UCSD-AML1 (cell line): ENCODE measurements at regions not wholly inside any gene's neighbourhood (a gene's known extent, or its start where the extent isn't known, plus 50 kb on each side); places are given as distances from the start of the nearest gene placed in this dataset.
"Not testable (repeated sequence)": the region's sequence is repeated elsewhere in the genome, so short reads cannot be mapped to it uniquely, and the experiment has no call there.

ENCODE experiments used
- DNase-seq: peaks from one replicate; lab custom pipeline; 2025; ENCODE audit not compliant: unreplicated experiment; lab: John Stamatoyannopoulos, UW

DNA sequence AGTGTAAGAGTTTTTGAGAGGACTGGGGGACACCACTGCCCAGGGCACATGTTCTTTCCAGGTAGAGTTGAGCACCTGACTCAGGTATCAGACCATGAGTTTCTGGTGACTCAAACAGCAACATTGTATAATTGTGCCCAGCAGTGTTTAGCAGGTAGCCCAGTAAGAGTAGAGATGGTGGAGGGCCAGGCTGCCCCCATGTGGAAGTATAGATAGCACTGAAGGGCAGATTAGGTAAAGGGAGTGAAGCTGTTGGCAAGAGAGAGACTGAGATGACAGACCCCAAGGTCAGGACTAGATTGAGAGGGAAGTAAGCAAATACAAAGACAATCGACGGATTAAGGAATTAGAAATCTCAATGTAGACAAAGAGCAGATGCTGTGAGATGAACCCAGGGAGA is 74.6 kb downstream of the TRIM42 start:
- DNase-seq, result no peak

DNA sequence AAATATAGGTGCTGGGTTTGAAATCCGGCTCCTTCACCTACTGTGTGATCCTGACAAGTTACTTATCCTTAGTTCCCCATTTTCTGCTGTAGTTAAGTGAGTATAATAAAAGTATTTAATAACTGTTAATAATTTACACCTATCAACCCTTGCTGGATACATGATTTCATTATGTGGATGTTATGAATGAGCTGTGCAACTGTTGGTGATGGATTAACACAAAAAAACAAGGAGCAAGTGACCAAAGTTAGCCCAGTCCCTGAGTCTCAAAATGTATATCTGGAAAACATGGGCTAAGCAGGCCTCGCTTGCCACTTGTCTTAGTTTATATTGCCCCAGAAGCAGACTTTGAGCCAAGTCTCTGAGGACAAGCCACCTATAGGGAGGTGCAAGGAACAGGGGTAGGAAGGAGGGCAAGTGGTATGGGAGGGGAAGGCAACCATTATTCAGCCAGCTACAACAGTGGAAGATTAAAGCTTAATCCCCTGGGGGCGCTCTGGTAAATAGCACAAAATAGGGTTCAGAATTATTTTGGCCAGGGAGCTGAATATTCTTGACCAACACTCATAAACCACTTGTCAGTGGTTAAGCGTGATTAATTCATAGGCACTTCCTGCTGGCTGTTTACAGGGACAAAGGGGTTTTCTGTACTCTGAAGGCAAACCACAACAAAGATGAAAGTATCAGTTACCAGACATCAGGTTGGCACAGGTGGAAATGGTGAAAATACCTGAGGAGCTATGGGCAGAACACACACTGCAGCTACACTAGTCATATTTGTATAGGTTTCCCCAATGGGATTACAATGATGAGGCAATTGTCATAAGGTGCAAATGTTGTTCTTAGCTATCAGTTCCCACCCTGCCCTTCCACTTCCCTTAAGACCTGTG is 76.2 kb downstream of the TRIM42 start:
- no peak for DNase-seq

DNA sequence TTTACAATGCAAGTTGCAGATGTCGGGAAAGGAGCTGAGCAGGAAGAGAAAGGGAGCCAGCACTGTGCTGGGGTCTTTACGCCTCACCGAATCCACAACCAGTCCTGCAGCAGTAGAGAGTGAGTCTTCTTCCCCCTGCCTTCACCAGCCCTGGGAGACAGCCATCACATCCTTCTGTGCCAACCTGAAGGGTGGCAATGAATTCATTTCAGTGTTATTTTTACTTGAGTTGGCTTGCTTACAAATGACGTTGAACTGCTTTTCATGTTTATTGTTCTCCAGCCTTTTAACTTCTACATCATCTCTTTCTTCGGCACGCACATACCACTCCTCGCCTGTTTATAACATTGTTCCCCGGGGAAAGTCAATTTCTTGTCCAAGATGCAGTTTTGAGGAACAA is 77.1 kb downstream of the TRIM42 start:
- no peak for DNase-seq

DNA sequence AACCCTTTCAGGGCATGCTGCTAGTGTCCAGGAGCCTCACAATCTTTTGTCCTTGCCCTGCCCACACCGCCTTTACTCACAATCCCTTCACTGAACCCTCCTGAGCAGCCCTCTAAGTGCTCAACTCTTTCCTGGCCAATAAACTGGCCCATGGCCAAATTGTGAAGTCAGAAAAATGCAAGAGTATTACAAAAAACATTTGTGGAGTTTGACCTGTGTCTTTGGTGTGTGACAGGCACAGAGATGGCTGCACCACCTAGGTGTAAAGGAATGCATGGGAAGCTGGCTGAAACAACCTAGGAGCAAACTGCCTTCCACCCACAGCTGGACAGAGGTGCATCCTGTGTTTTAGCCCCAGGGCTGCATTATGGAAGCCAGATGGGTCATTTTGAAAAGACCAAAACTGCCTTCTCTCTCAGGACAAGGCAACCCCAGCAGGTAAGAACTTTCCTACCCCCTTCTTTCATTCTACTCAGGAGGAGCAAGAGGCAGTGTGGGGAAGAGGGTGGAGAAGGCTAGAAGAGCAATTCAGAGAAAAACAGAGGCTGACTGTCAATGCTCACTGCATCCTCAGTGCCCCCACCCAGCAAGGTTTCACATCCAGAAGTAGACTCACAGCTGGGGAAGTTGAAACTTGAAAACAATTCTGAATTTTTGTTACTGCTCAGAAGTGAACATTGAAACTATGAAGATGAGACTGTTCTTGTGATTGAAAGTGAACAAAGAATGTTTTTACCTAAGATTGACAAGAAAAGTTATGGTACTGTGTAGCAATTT is 78.6 kb downstream of the TRIM42 start:
- no peak for DNase-seq

DNA sequence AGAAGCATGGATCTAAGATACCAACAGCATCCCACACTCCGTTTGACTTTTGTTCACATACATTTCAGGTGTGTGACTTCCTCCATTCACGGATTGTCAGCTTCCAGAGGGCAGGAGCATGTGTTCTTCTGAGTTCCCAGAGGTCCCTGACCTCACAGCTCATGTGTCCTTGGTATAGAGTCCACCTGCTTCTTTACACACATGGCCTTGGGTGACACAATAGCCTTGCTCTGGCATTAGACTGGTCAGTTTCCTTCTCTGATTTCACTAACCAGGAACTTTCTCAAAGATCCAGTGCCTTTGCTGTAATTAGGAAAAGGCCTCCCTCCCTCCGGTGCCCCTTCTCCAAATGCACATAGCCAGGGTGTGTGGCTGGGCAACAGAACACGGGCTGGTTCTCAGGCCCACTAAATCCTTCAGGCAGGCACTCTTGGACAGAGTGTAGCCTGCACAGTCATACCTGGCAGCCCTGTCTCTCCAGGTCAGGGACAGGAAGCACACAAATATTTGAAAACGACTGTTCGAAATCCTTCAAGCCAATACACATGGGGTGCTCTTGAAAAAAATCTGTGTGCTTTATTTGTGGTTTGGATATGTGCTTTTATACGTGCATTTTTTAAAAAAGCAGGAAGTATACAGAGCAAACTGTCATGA is 81.1 kb downstream of the TRIM42 start:
- no peak for DNase-seq

DNA sequence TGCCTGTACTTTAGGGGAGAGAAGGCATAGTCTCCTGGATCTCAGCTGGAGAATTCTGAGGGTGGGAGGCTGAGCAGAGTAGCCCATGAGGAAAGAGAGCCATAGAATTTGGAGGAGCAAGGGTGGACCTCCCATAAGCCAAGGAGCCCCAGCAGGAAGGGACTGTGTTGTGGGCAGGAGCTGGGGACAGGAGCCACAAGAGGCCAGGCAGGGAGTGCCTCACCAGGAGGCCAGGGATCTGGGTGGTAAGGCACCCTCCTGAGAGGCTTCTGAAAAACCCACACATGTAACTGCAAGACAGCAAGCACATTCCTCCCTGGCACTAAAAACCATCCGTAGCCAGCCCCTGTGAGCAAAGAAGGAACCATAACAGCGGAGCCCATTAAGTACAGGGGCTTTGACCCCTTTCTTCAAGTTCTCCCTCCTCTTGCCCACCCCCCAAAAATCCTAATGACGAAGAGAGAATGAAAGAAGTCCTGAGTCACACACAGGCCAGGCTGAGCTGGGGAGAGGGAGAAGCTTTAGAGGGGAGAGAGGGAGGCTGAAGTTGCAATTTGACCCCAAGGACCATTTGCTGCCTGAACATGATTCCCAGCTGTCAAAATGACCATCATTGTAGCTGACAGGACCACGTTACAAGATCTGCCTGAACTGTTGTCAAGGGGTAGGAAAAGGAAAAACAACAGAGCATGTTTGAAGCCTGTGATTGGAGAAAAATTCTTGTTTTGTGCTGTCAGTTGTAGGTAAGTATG is 82.6 kb downstream of the TRIM42 start:
- DNase-seq, result no peak

DNA sequence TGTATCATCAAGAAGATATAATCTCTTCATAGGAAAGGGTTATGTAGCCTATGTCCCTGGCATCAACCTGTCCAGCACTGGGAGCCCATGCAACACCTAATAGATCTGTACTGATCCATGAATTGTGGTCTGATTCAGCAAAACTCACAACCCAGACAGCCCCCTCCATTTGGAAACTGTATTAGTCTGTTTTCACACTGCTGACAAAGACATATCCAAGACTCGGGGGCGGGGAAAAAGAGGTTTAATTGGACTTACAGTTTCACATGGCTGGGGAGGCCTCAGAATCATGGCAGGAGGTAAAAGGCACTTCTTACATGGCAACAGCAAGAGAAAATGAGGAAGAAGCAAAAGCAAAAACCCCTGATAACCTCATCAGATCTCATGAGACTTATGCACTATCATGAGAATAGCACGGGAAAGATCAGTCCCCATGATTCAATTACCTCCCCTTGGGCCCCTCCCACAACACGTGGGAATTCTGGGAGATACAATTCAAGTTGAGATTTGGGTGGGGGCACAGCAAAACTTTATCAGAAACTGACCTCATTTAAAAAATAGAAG is 83.3 kb downstream of the TRIM42 start:
- no peak for DNase-seq

DNA sequence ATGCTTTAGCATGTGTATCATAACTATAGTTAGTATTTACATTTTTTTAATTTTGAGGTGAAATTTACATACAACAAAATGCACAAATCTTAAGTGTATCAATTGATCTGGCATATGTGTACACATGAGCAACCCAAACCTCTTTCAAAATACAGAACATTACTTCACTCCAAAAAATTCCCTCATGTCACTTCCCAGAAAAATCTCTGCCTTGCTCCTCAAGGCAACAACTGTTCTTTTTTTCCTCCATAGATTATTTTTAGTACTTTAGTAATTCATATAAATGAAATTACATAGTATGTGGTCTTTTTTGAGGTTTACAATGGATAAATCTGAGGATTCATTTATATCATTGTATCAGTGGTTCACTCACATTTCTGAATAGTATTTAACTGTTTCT is 84.9 kb downstream of the TRIM42 start:
- DNase-seq, result no peak

DNA sequence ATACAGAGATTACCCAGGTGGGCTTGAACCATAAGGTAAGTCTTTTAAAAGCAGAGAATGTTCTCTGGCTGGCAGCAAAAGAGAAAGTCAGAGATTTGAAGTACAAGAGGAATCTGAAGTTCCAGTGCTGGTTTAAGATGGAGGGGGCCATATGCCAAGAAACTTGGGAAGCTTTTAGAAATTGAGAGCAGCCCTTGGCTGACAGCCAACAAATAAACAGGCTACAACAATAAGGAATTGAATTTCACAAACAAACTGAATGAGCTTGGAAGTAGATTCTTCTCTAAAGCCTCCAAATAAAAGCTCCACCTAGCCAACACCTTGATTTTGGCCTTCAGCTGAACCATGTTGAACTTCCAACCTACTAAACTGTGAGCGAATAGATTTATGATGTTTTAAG is 85.7 kb downstream of the TRIM42 start:
- no peak for DNase-seq

DNA sequence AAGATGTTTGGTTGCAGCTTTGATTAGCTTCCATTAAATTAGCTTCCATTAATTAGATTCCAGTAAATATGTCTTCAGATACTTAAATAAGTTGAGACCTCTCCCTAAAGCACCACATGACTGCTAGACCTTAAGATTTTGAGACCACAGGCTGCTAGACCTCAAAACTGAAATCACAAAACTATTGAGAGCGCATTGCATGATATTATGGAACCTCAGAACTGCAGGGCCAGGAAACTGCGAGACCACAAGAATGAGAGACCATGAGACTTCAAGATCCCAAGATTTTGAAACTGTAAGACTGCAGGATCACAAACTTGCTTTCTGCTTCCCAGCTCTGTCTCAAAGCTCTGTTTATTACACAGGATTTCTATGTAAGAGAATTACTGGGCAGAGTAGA is 87.4 kb downstream of the TRIM42 start:
- DNase-seq, result no peak

DNA sequence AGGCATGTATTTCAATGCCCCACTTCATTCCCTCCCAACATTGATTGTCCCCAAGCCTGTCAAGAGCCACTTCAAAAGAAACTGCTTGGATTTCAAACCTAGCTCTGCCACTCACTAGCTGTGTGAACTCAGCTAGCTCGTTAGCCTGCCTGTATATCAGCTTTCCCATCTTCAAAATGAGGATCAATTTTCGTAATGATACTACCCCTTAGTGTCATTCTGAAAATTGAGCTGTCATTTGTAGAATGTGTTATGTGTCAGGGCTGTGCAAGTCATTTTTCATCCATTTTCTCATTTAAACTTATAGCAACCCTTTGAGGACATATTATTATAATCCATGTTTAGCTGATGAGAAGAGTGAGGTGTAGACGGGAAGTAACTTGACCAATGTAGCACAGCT is 88.6 kb downstream of the TRIM42 start:
- no peak for DNase-seq

DNA sequence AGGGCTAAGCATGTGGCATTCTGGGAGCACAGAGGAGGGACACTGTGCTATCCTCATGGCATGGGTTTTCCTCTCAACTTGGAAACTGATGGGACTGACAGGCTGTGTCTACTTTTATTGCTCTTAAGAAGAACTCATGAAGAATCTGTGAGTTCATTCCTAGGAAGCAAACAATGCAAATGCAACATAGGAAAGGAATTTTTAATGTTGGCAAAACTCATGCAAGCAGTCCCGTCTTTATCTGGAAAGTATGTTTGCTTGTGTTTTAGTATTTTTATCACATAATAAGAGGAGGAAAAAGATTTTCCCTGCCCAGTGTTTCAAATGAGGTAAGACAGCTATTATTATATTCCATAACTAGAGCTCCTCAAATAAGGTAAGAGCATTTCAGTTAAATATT is 89.7 kb downstream of the TRIM42 start:
- DNase-seq, result no peak

DNA sequence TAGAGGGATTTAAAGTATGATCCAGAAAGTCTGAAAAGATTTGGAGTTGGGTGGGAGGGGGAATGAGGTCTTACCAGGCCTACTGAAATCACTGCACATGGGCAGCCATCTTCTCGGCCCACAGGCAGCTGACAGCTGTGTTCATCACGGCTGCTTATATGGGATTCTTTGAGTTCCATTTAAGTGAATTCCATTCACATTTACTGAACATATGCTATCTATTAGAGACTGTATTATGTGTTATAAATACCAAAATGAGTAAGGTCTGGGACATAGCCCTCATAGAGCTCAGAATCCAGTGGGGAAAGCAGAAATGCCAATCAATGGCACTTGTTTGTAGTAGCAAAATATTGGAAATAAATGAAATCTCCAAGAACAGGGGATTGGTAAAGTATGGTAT is 91.1 kb downstream of the TRIM42 start:
- no peak for DNase-seq

DNA sequence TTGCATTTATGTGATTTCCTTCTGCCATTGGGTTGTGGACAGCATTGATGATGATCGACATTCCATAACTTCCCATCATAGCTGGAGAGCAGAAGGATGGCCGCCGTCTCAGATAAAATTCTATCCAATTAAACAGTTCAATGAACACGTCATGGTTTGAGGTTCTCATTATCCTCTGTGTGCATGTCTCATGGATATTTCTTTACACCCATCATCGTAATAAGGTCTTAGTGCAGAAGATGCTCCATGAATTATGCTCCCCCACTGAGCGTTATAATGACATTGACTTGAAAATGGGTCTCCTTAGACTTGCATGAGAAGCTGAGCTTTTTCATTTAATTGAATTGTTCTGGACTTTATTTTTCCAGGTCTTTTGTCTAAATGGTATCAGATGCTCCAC is 92.1 kb downstream of the TRIM42 start:
- no peak for DNase-seq

DNA sequence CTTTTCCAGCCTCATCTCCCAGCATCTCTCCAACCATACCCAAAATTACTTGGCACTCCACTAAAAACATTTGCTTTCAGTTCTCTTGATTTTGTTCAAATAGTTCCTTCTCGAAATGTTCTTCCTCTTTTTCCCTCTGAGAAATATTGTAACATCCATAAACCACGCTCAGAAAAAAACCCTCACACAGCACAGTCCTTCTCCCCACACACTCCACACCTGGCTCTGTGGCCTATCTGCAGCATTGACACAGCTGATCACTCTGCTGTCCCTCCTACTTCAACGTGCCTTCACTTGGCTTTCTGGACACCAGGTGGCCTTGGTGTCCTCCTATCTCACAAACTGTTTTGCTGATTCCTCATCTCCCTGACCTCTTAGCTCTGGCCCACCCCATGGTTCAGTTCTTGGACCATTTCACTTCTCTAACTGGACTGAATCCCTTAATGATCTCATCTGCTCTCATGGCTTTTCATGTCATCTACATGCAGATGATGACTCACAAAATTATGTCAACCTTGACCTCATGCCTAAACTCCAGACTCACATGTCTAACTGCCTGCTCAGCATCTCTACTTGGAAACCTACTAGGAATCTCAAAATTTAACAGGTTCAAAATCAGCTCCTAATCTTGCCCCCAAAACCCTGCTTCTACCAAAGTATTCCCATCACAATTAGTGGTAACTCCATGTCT is 93.3 kb downstream of the TRIM42 start:
- no peak for DNase-seq

DNA sequence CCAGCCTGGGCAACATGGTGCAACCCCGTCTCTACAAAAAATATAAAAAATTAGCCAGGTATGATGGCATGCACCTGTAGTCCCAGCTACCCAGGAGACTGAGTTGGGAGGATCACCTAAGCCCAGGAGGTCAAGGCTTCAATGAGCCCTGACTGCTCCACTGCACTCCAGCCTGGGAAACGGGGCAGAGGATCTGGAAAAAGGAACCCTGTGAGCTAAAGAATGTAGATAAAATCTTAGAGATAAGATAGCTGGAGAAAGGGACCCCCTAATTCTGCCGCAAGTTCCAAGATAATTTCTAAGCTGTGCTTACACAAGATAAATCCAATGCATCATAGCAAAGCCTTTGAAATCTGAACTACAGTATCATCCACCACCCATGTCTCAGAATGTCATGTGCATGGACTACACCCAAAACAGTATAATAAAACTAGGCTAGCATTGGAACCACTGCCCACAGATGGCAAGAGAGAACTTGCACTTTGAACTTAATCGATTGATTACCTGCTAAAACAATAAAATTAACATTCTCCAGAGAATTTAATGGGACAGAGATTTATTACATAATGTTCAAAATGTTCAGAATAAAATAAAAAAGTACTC is 99.9 kb downstream of the TRIM42 start:
- DNase-seq, result no peak

DNA sequence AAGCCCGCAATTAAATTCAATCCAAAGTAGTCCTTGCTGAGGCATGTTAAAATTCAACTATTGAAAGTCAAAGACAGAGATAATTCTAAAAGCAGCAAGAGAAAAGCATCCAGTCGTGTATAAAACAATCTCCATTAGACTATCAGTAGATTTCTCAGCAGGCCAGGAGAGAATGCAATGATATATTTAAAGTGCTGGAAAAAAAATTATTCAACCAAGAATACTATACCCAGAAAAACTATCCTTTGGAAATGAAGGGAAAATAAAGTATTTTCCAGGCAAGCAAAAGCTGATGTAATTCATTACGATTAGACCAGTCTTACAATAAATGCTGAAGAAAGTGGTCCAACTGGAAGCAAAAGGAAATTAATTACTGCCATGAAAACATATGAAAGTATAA is 113.5 kb downstream of the TRIM42 start:
- no peak for DNase-seq

DNA sequence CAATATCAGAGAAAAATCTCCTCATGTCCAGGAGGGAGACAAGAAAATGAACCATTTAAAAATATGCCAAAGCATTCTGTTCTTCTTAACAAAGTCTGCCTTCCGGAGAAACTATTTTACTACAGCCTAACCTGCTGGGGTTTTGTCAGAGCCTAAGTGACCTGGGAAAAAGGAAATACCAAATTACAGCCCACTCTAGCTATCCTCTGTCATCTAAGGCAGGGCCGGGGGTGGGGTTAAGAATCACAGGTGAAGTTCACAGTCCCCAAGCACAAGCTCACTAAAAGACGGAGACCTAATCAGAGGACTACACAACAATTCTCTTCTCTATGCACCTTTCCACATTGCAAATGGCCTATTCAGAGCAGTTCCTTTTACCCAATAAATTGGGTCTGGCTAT is 116.6 kb downstream of the TRIM42 start:
- no peak for DNase-seq

DNA sequence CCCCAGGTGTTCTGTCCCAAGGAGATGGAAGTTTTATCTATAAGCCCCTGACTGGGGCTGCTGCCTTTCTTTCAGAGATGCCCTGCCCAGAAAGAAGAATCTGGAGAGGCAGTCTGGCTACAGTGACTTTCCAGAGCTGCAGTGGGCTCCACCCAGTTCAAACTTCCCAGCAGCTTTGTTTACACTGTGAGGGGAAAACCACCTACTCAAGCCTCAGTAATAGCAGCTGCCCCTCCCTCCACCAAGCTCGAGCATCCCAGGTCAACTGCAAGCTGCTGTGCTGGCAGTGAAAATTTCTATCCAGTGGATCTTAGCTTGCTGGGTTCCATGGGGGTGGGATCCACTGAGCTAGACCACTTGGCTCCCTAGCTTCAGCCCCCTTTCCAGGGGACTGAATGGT is 125.0 kb downstream of the TRIM42 start:
- not testable (repeated sequence) for DNase-seq

DNA sequence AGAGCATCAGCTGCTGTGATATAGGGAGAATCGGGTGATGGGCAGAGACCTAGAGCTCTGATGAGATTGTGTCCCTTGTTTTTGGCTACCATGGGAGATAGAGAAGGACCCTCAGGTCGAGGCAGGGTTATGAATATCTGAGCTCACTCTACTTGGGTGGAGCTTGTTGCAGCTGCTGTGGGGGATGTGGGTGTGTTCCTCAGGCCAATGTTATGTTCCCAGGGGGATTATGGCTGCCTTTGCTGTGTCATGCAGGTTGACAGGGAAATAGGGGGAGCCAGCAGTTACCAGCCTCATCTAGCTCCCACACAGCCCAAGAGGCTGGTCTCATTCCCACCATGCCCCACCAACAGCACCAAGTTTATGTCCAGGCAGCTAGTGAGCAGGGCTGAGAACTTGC is 131.5 kb downstream of the TRIM42 start:
- no peak for DNase-seq
